ENCODE measurements at regions not wholly inside any gene's neighbourhood (a gene's known extent, or its start where the extent isn't known, plus 50 kb on each side); places are given as distances from the start of the nearest gene placed in this dataset.

GRCh38 chr9:89873801-89874200 lies 269.0 kb downstream of the GADD45G start:
- Histone ChIP-seq H3K79me2 (ENCODE audit: insufficient read depth, low read length) (no peaks in the 10 kb centered on the region), H3K27ac (ENCODE audit: low read depth, low read length) (no peak overlapping the region), H3K9me3 (ENCODE audit: insufficient read depth, low read length) (no peaks in the 10 kb centered on the region), H3K9ac (ENCODE audit: low read length) (no peak overlapping the region), H3K27me3 (ENCODE audit: low read length) (no peaks in the 10 kb centered on the region), H3K4me3 (ENCODE audit: insufficient read depth, low read length, poor library complexity, severe bottlenecking) (no peak overlapping the region), H3F3A (ENCODE audit: insufficient read depth) (no peaks in the 10 kb centered on the region), H3K36me3 (ENCODE audit: low read length) (no peaks in the 10 kb centered on the region), H3K9me2 (replicated peaks; ENCODE audit: insufficient read depth, low read length) (no peaks in the 10 kb centered on the region), H2AFZ (ENCODE audit: low read depth, low read length, severe bottlenecking) (no peak overlapping the region), H3K4me2 (ENCODE audit: low read depth, low read length, poor library complexity, severe bottlenecking) (no peak overlapping the region), H4K20me1 (ENCODE audit: low read depth, low read length) (no peaks in the 10 kb centered on the region)
- TF ChIP-seq CTCF (IDR thresholded peaks at IDR 0.05; ENCODE audit: insufficient read depth, low read length, poor library complexity, severe bottlenecking), result no peak
- TF ChIP-seq EZH2phosphoT487 (conservative IDR thresholded peaks at IDR 0.05; ENCODE audit: low read length), result no peak

- Histone ChIP-seq H3K9me3 (ENCODE audit: insufficient read depth, low read length) (no peaks in the 10 kb centered on the region), H3K27me3 (ENCODE audit: low read length) (no peaks in the 10 kb centered on the region), H3K36me3 (ENCODE audit: low read length) (no peaks in the 10 kb centered on the region), H3F3A (ENCODE audit: insufficient read depth) (no peaks in the 10 kb centered on the region), H3K79me2 (ENCODE audit: insufficient read depth, low read length) (no peaks in the 10 kb centered on the region), H3K9ac (ENCODE audit: low read length) (no peak overlapping the region), H3K4me3 (ENCODE audit: insufficient read depth, low read length, poor library complexity, severe bottlenecking) (no peak overlapping the region), H3K4me2 (ENCODE audit: low read depth, low read length, poor library complexity, severe bottlenecking) (no peak overlapping the region), H2AFZ (ENCODE audit: low read depth, low read length, severe bottlenecking) (no peak overlapping the region), H3K27ac (ENCODE audit: low read depth, low read length) (no peak overlapping the region), H4K20me1 (ENCODE audit: low read depth, low read length) (no peaks in the 10 kb centered on the region), H3K9me2 (replicated peaks; ENCODE audit: insufficient read depth, low read length) (no peaks in the 10 kb centered on the region)
- no peak for TF ChIP-seq EZH2phosphoT487 (conservative IDR thresholded peaks at IDR 0.05; ENCODE audit: low read length)
- no peak for TF ChIP-seq CTCF (IDR thresholded peaks at IDR 0.05; ENCODE audit: insufficient read depth, low read length, poor library complexity, severe bottlenecking)
Measured at GRCh38 chr9:89874351-89875321, 269.8 kb downstream of the GADD45G start.

GRCh38 chr9:89877051-89878002 lies 272.5 kb downstream of the GADD45G start:
- no peak overlapping the region for H3K4me2 ChIP-seq (ENCODE audit: low read depth, low read length, poor library complexity, severe bottlenecking)
- H3K27ac ChIP-seq (ENCODE audit: low read depth, low read length), result no peak overlapping the region
- H2AFZ ChIP-seq (ENCODE audit: low read depth, low read length, severe bottlenecking), result no peak overlapping the region
- no peaks in the 10 kb centered on the region for H3K9me3 ChIP-seq (ENCODE audit: insufficient read depth, low read length)
- no peaks in the 10 kb centered on the region for H3K79me2 ChIP-seq (ENCODE audit: insufficient read depth, low read length)
- H3K4me3 ChIP-seq (ENCODE audit: insufficient read depth, low read length, poor library complexity, severe bottlenecking), result no peak overlapping the region
- H3K9ac ChIP-seq (ENCODE audit: low read length), result no peak overlapping the region
- H3K36me3 ChIP-seq (ENCODE audit: low read length), result no peaks in the 10 kb centered on the region
- no peaks in the 10 kb centered on the region for H3F3A ChIP-seq (ENCODE audit: insufficient read depth)
- no peaks in the 10 kb centered on the region for H4K20me1 ChIP-seq (ENCODE audit: low read depth, low read length)
- H3K9me2 ChIP-seq (replicated peaks; ENCODE audit: insufficient read depth, low read length), result no peaks in the 10 kb centered on the region
- H3K27me3 ChIP-seq (ENCODE audit: low read length), result no peaks in the 10 kb centered on the region
- TF ChIP-seq CTCF (IDR thresholded peaks at IDR 0.05; ENCODE audit: insufficient read depth, low read length, poor library complexity, severe bottlenecking) (no peak), EZH2phosphoT487 (conservative IDR thresholded peaks at IDR 0.05; ENCODE audit: low read length) (no peak)

All from SU-DHL-6 (cell line).